Mammary epithelial cell (primary cell): ENCODE measurements at regions not wholly inside any gene's neighbourhood (a gene's known extent, or its start where the extent isn't known, plus 50 kb on each side); places are given as distances from the start of the nearest gene placed in this dataset.

Source experiments
- CTCF ChIP-seq, 2 donors: IDR thresholded peaks in 1 of 2; conservative IDR thresholded peaks in 1 of 2; 2 replicates each; pipeline ENCODE4 v1.5.1; 2011 to 2012; ENCODE audit warnings: inconsistent platforms in 2 of 2, low read length in 2 of 2, mild to moderate bottlenecking in 2 of 2, control low read depth in 1 of 2, low read depth in 1 of 2; ENCODE audit not compliant: insufficient read depth in 1 of 2; ENCODE audit errors: extremely low read depth in 1 of 2
- EZH2 ChIP-seq: IDR thresholded peaks from 2 replicates; pipeline ENCODE4 v1.6.1; 2012; ENCODE audit warnings: low read length, inconsistent platforms, borderline replicate concordance

DNA sequence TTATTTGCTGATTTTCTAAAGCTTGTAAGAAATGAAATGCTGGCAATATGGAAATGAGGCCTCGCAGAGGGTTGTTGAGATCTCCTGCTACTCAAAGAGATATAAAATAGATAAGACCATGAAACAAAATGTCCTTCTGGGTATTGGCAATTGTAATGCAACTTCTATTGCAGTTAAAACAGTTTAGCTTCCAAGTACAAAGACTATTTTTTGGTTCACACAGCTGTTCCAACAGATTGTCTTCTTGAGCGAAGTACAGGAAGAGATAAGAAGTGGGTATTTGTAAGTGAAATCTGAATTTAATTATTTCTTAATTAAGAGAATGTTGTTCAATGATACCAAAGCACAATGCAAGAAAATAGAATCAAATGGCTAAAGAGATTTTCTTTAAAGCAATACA lies 801.5 kb upstream of the GBE1 start:
- no peak for TF ChIP-seq CTCF (conservative IDR thresholded peaks at IDR 0.05 in 1 of 2, IDR thresholded peaks at IDR 0.05 in 1 of 2; ENCODE audit: extremely low read depth in 1 of 2, insufficient read depth in 1 of 2, low read depth in 1 of 2, low read length in 2 of 2)
- TF ChIP-seq EZH2 = no peak
